HepG2 (cell line): ENCODE measurements at regions not wholly inside any gene's neighbourhood (a gene's known extent, or its start where the extent isn't known, plus 50 kb on each side); places are given as distances from the start of the nearest gene placed in this dataset.

Source experiments
- ATAC-seq: fragments of 200-7000 bp; cut with Tn5 transposase; 3 replicates; pipeline ENCODE4 v1.9.1; 2020; ENCODE audit warnings: mild to moderate bottlenecking, moderate library complexity
- BruUV-seq: library from RNA; stranded (reverse); fragments of 400-500 nt; replicated peaks from 2 replicates; lab custom pipeline; 2021; lab: Mats Ljungman, UMichigan
- CTCF ChIA-PET: fragments of 300-600 bp; formaldehyde crosslinking; extraction: SDS; loops from one replicate; lab custom pipeline; 2021; ENCODE audit warnings: low total read pairs, inconsistent platforms, low intra/inter-chr PET ratio; lab: Yijun Ruan, JAX
- POLR2A ChIA-PET: fragments of 350-600 bp; sonication (Branson Sonifier 250); formaldehyde crosslinking; loops from one replicate; lab custom pipeline; 2020; ENCODE audit warnings: antibody characterized with exemption, inconsistent platforms; lab: Yijun Ruan, JAX
- DNase-seq: peaks from one replicate; pipeline ENCODE4 v3.0.0-alpha.2; 2015; ENCODE audit warnings: low spot score
- FAIRE-seq: peaks from 3 replicates; lab custom pipeline; 2011; peaks lifted over from hg19 to GRCh38; lab: Jason Lieb, UNC
- H2AFZ ChIP-seq: one replicate; pipeline ENCODE4 v1.6.1; 2011; ENCODE audit warnings: low read length, inconsistent platforms
- H3K27ac ChIP-seq: fragments of 300-600 bp; 3 replicates; pipeline ENCODE4 v1.8.0; 2011; ENCODE audit warnings: mixed run types, mild to moderate bottlenecking, mixed read lengths, low read length, inconsistent platforms; ENCODE audit not compliant: insufficient read depth; ENCODE audit errors: extremely low read length
- H3K27me3 ChIP-seq, 2 experiments: fragments of 200-600 bp in 1 of 2; 2 replicates in 1 of 2; 3 replicates in 1 of 2; pipeline versions ENCODE4 v1.6.0 to v1.8.0; 2011; ENCODE audit warnings: low read length in 2 of 2, mild to moderate bottlenecking in 2 of 2, moderate library complexity in 2 of 2, inconsistent platforms in 1 of 2; ENCODE audit not compliant: insufficient read depth in 2 of 2, control insufficient read depth in 1 of 2
- H3K36me3 ChIP-seq, 2 experiments: fragments of 200-600 bp in 1 of 2; replicated peaks in 1 of 2; 2 replicates in 1 of 2; 3 replicates in 1 of 2; pipeline versions ENCODE4 v1.5.1 to v1.8.0; 2011; ENCODE audit warnings: low read length in 2 of 2, inconsistent platforms in 1 of 2; ENCODE audit not compliant: insufficient read depth in 2 of 2, control insufficient read depth in 1 of 2
- H3K4me1 ChIP-seq: 2 replicates; pipeline ENCODE4 v1.5.1; 2012; ENCODE audit warnings: low read length, inconsistent platforms; ENCODE audit not compliant: insufficient read depth
- H3K4me2 ChIP-seq: 2 replicates; pipeline ENCODE4 v1.6.0; 2011; ENCODE audit warnings: low read depth, low read length, inconsistent platforms
- H3K4me3 ChIP-seq, 3 experiments: fragments of 200-600 bp in 1 of 3; sonication (generic), shearing (Covaris generic) in 1 of 3; replicated peaks in 1 of 3; 2 replicates each; pipeline ENCODE4 v1.5.1; 2011 to 2016; ENCODE audit warnings: low read length in 3 of 3, inconsistent platforms in 2 of 3, low read depth in 2 of 3, mild to moderate bottlenecking in 2 of 3, control low read depth in 1 of 3, mixed read lengths in 1 of 3; ENCODE audit not compliant: insufficient read depth in 1 of 3
- H3K79me2 ChIP-seq: one replicate; pipeline ENCODE4 v1.6.1; 2011; ENCODE audit warnings: low read length, inconsistent platforms; ENCODE audit not compliant: insufficient read depth
- H3K9ac ChIP-seq: 2 replicates; pipeline ENCODE4 v1.6.0; 2011; ENCODE audit warnings: mild to moderate bottlenecking, low read depth, low read length, inconsistent platforms; ENCODE audit not compliant: insufficient read depth
- H3K9me3 ChIP-seq: 2 replicates; pipeline ENCODE4 v1.5.1; 2012; ENCODE audit warnings: mild to moderate bottlenecking, low read length
- H4K20me1 ChIP-seq: 2 replicates; pipeline ENCODE4 v1.6.0; 2011; ENCODE audit warnings: inconsistent platforms, mild to moderate bottlenecking, low read length, moderate library complexity; ENCODE audit not compliant: insufficient read depth
- HIVEP1 ChIP-seq: sonication (generic); formaldehyde crosslinking; IDR thresholded peaks from 2 replicates; pipeline ENCODE4 v1.4.0; 2020; ENCODE audit warnings: mild to moderate bottlenecking, missing genetic modification reagents
- TAF15 ChIP-seq: fragments of 200-400 bp; formaldehyde crosslinking; IDR thresholded peaks from one replicate; pipeline ENCODE4 v1.6.1; 2018; ENCODE audit warnings: mild to moderate bottlenecking, low read depth, low read length; ENCODE audit not compliant: poor library complexity, severe bottlenecking
- TEAD3 ChIP-seq: optimal IDR thresholded peaks from 2 replicates; pipeline ENCODE3; 2016; ENCODE audit warnings: borderline replicate concordance
- YEATS4 ChIP-seq: sonication (generic); formaldehyde crosslinking; IDR thresholded peaks from 2 replicates; pipeline ENCODE4 v1.4.0; 2020; ENCODE audit warnings: missing genetic modification reagents, borderline replicate concordance
- ZBTB21 ChIP-seq: sonication (generic); formaldehyde crosslinking; IDR thresholded peaks from 2 replicates; pipeline ENCODE4 v1.4.0; 2020; ENCODE audit warnings: missing genetic modification reagents
- in situ Hi-C: cut with HindIII; loops from 2 replicates; pipeline ENCODE4 v1.10.0; 2017; ENCODE audit warnings: low pct_unique_long_range_greater_than_20kb; ENCODE audit not compliant: extremely low pct_ligation_motif_present
- intact Hi-C: fragments of 100-400 bp; cut with micrococcal nuclease; formaldehyde crosslinking; loops from one replicate; pipeline ENCODE4 v1.10.0; 2022; ENCODE audit not compliant: unreplicated experiment
- TF ChIP-seq, protein P1 (sequence below): sonication (generic); formaldehyde crosslinking; IDR thresholded peaks from 2 replicates; pipeline ENCODE4 v1.4.0; 2020; ENCODE audit warnings: mild to moderate bottlenecking, missing genetic modification reagents, borderline replicate concordance
- TF ChIP-seq, protein P2 (sequence below): IDR thresholded peaks from 2 replicates; pipeline ENCODE4 v1.6.1; 2016; ENCODE audit warnings: missing genetic modification reagents, missing compliant biosample characterization
- TF ChIP-seq, protein P3 (sequence below): sonication (generic); formaldehyde crosslinking; IDR thresholded peaks from 2 replicates; pipeline ENCODE4 v1.8.1; 2023; ENCODE audit warnings: mild to moderate bottlenecking, missing genetic modification reagents
- TF ChIP-seq, protein P4 (sequence below): sonication (generic); formaldehyde crosslinking; conservative IDR thresholded peaks from 2 replicates; pipeline ENCODE4 v1.5.0; 2020; ENCODE audit warnings: missing genetic modification reagents
- TF ChIP-seq, protein P5 (sequence below): sonication (generic); formaldehyde crosslinking; IDR thresholded peaks from 2 replicates; pipeline ENCODE4 v1.5.0; 2020; ENCODE audit warnings: mild to moderate bottlenecking, missing genetic modification reagents, borderline replicate concordance

DNA sequence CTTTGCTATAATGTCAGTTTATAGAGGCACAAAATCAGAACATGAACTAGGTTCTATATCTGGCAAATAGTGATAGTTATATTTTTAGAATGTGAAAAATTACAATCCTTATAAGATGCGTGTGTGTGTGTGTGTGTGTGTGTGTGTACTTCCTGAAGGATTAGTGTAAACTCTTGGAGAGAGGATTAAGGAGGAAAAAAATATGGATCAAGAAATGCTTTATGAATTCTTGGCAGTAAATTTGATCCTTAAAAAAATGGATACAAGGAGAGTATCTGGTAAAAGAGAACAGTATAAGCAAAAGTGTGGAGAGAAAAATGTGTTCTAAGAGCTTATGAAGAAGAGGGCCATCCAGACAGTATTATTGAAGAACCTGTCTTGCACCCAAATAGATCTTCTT lies 484.3 kb downstream of the ADRA2A start (continued):
- TF ChIP-seq, protein P1, sequence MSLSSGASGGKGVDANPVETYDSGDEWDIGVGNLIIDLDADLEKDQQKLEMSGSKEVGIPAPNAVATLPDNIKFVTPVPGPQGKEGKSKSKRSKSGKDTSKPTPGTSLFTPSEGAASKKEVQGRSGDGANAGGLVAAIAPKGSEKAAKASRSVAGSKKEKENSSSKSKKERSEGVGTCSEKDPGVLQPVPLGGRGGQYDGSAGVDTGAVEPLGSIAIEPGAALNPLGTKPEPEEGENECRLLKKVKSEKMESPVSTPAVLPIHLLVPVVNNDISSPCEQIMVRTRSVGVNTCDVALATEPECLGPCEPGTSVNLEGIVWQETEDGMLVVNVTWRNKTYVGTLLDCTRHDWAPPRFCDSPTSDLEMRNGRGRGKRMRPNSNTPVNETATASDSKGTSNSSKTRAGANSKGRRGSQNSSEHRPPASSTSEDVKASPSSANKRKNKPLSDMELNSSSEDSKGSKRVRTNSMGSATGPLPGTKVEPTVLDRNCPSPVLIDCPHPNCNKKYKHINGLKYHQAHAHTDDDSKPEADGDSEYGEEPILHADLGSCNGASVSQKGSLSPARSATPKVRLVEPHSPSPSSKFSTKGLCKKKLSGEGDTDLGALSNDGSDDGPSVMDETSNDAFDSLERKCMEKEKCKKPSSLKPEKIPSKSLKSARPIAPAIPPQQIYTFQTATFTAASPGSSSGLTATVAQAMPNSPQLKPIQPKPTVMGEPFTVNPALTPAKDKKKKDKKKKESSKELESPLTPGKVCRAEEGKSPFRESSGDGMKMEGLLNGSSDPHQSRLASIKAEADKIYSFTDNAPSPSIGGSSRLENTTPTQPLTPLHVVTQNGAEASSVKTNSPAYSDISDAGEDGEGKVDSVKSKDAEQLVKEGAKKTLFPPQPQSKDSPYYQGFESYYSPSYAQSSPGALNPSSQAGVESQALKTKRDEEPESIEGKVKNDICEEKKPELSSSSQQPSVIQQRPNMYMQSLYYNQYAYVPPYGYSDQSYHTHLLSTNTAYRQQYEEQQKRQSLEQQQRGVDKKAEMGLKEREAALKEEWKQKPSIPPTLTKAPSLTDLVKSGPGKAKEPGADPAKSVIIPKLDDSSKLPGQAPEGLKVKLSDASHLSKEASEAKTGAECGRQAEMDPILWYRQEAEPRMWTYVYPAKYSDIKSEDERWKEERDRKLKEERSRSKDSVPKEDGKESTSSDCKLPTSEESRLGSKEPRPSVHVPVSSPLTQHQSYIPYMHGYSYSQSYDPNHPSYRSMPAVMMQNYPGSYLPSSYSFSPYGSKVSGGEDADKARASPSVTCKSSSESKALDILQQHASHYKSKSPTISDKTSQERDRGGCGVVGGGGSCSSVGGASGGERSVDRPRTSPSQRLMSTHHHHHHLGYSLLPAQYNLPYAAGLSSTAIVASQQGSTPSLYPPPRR (CRISPR knock-in tag) = no peak
- TF ChIP-seq, protein P2, sequence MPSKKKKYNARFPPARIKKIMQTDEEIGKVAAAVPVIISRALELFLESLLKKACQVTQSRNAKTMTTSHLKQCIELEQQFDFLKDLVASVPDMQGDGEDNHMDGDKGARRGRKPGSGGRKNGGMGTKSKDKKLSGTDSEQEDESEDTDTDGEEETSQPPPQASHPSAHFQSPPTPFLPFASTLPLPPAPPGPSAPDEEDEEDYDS (CRISPR knock-in tag) = no peak
- TF ChIP-seq, all 625 proteins: peak for 0

DNA sequence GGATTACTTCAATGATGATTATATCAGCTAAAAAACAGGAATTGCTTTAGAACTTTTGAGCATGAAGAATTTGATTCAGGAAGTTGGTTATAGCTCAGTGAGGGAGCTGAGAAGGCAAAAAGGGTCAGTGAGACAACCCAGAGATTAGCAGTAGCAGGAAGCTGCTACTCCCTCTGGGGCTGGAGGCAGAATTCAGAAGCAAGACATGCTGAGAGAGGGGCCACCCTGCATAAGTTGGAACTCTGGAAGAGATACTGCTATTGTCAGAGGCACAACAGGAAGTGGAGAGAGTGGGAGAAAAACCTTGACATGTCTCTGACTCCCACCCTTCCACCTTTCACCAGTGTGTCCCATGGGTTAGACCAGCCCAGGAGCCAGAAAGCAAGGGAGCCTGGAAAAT lies 488.7 kb downstream of the ADRA2A start:
- Histone ChIP-seq H3K36me3 (no peaks in the 10 kb centered on the region), H4K20me1 (no peaks in the 10 kb centered on the region), H3K9me3 (no peaks in the 10 kb centered on the region), H3K79me2 (no peaks in the 10 kb centered on the region), H3K27me3 (no peaks in the 10 kb centered on the region), H2AFZ (no peak overlapping the region), H3K9ac (no peak overlapping the region), H3K4me2 (no peak overlapping the region), H3K4me3 (no peak overlapping the region), H3K4me1 (no peaks in the 10 kb centered on the region), H3K27ac (no peak overlapping the region)
- intact Hi-C loops (no loop called here), in situ Hi-C loops (no loop called here)
- ATAC-seq (no peak), DNase-seq (no peak), FAIRE-seq (no peak)
- no TSS peak for BruUV-seq
- POLR2A ChIA-PET = no interaction called here
- CTCF ChIA-PET = no interaction called here
- no peak for TF ChIP-seq TAF15
- TF ChIP-seq, protein P3, sequence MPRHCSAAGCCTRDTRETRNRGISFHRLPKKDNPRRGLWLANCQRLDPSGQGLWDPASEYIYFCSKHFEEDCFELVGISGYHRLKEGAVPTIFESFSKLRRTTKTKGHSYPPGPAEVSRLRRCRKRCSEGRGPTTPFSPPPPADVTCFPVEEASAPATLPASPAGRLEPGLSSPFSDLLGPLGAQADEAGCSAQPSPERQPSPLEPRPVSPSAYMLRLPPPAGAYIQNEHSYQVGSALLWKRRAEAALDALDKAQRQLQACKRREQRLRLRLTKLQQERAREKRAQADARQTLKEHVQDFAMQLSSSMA (CRISPR knock-in tag) = no peak
- no peak for TF ChIP-seq TEAD3 (CRISPR knock-in tag)
- no peak for TF ChIP-seq YEATS4 (CRISPR knock-in tag)
- no peak for TF ChIP-seq ZBTB21 (CRISPR knock-in tag)
- TF ChIP-seq HIVEP1 = no peak
- TF ChIP-seq, protein P4, sequence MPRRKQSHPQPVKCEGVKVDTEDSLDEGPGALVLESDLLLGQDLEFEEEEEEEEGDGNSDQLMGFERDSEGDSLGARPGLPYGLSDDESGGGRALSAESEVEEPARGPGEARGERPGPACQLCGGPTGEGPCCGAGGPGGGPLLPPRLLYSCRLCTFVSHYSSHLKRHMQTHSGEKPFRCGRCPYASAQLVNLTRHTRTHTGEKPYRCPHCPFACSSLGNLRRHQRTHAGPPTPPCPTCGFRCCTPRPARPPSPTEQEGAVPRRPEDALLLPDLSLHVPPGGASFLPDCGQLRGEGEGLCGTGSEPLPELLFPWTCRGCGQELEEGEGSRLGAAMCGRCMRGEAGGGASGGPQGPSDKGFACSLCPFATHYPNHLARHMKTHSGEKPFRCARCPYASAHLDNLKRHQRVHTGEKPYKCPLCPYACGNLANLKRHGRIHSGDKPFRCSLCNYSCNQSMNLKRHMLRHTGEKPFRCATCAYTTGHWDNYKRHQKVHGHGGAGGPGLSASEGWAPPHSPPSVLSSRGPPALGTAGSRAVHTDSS (CRISPR knock-in tag) = no peak
- TF ChIP-seq, protein P5, sequence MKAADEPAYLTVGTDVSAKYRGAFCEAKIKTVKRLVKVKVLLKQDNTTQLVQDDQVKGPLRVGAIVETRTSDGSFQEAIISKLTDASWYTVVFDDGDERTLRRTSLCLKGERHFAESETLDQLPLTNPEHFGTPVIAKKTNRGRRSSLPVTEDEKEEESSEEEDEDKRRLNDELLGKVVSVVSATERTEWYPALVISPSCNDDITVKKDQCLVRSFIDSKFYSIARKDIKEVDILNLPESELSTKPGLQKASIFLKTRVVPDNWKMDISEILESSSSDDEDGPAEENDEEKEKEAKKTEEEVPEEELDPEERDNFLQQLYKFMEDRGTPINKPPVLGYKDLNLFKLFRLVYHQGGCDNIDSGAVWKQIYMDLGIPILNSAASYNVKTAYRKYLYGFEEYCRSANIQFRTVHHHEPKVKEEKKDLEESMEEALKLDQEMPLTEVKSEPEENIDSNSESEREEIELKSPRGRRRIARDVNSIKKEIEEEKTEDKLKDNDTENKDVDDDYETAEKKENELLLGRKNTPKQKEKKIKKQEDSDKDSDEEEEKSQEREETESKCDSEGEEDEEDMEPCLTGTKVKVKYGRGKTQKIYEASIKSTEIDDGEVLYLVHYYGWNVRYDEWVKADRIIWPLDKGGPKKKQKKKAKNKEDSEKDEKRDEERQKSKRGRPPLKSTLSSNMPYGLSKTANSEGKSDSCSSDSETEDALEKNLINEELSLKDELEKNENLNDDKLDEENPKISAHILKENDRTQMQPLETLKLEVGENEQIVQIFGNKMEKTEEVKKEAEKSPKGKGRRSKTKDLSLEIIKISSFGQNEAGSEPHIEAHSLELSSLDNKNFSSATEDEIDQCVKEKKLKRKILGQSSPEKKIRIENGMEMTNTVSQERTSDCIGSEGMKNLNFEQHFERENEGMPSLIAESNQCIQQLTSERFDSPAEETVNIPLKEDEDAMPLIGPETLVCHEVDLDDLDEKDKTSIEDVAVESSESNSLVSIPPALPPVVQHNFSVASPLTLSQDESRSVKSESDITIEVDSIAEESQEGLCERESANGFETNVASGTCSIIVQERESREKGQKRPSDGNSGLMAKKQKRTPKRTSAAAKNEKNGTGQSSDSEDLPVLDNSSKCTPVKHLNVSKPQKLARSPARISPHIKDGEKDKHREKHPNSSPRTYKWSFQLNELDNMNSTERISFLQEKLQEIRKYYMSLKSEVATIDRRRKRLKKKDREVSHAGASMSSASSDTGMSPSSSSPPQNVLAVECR (CRISPR knock-in tag) = no peak
